Hepatocyte (in vitro differentiated cells): ENCODE measurements at regions not wholly inside any gene's neighbourhood (a gene's known extent, or its start where the extent isn't known, plus 50 kb on each side); places are given as distances from the start of the nearest gene placed in this dataset.

ENCODE experiments used
- DNase-seq: peaks from one replicate; pipeline ENCODE4 v3.0.0-alpha.2; 2016; ENCODE audit warnings: low spot score
- H2AFZ ChIP-seq: fragments of 200-600 bp; sonication (generic); 2 replicates; pipeline ENCODE4 v1.6.0; 2016; ENCODE audit warnings: antibody characterized with exemption, mild to moderate bottlenecking
- H3K27ac ChIP-seq: fragments of 200-600 bp; sonication (generic); 2 replicates; pipeline ENCODE4 v1.5.1; 2016; ENCODE audit warnings: mild to moderate bottlenecking
- H3K27me3 ChIP-seq: fragments of 200-600 bp; sonication (generic); 2 replicates; pipeline ENCODE4 v1.6.1; 2016
- H3K36me3 ChIP-seq: fragments of 200-600 bp; sonication (generic); replicated peaks from 2 replicates; pipeline ENCODE4 v1.5.1; 2016; ENCODE audit warnings: low read depth; ENCODE audit not compliant: insufficient read depth
- H3K4me1 ChIP-seq: fragments of 200-600 bp; sonication (generic); 2 replicates; pipeline ENCODE4 v1.5.1; 2016; ENCODE audit warnings: mild to moderate bottlenecking, moderate library complexity; ENCODE audit not compliant: insufficient read depth
- H3K4me2 ChIP-seq: fragments of 200-600 bp; sonication (generic); 2 replicates; pipeline ENCODE4 v1.6.0; 2016
- H3K4me3 ChIP-seq: fragments of 200-600 bp; sonication (generic); 2 replicates; pipeline ENCODE4 v1.5.1; 2016; ENCODE audit warnings: mild to moderate bottlenecking
- H3K79me2 ChIP-seq: fragments of 200-600 bp; sonication (generic); 2 replicates; pipeline ENCODE4 v1.6.0; 2017; ENCODE audit warnings: mild to moderate bottlenecking
- H3K9me2 ChIP-seq: fragments of 200-600 bp; sonication (generic); replicated peaks from 2 replicates; pipeline ENCODE4 v1.6.0; 2017; ENCODE audit warnings: mild to moderate bottlenecking; ENCODE audit not compliant: insufficient read depth
- H3K9me3 ChIP-seq: fragments of 200-600 bp; sonication (generic); 2 replicates; pipeline ENCODE4 v1.5.1; 2016; ENCODE audit warnings: low read depth, mild to moderate bottlenecking
- H4K20me1 ChIP-seq: fragments of 200-600 bp; sonication (generic); 2 replicates; pipeline ENCODE4 v1.6.0; 2016; ENCODE audit warnings: mild to moderate bottlenecking; ENCODE audit not compliant: insufficient read depth, poor library complexity, severe bottlenecking
- CTCF ChIP-seq: fragments of 200-600 bp; sonication (generic); IDR thresholded peaks from 2 replicates; pipeline ENCODE4 v1.5.1; 2016; ENCODE audit warnings: antibody characterized with exemption, mild to moderate bottlenecking; ENCODE audit not compliant: poor library complexity
- EZH2 ChIP-seq: fragments of 200-600 bp; sonication (generic); IDR thresholded peaks from 2 replicates; pipeline ENCODE4 v1.6.1; 2016; ENCODE audit warnings: antibody characterized with exemption, mild to moderate bottlenecking, borderline replicate concordance
- EZH2phosphoT487 ChIP-seq: fragments of 200-600 bp; sonication (generic); IDR thresholded peaks from one replicate; pipeline ENCODE4 v1.6.1; 2018; ENCODE audit warnings: antibody characterized with exemption, mild to moderate bottlenecking, low read depth, moderate library complexity; ENCODE audit not compliant: unreplicated experiment, severe bottlenecking
- WGBS: methylation state at CpG from one replicate; pipeline ENCODE4 v1.1.6; 2016; ENCODE audit warnings: low lambda C conversion rate; ENCODE audit errors: missing lambda C conversion rate; 5-methylcytosine and 5-hydroxymethylcytosine counted together

DNA sequence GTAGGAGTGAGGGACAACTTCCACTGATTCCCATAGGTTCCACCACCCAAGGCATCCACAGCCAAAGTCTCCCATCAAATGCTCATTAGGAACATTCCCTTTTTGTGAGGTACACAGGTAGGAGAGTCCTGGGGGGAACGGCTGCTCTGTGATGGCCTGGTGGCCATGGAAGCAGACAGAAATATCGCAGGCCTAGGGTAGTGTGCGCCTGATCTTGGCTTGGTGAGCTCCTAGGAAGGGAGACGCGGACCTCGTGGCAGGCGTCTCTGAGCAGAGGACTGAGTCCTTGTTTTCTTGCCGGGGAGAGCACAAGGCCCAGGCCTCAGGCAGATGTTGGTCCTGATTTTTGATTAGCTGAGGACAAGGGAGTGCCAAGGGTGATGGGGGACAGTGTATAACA is 99.5 kb downstream of the SNRPN start:
- H3K4me1 ChIP-seq, result no peaks in the 10 kb centered on the region
- no peaks in the 10 kb centered on the region for H4K20me1 ChIP-seq
- no peaks in the 10 kb centered on the region for H3K27me3 ChIP-seq
- no peak overlapping the region for H3K4me3 ChIP-seq
- peaks cover 2% of the 10 kb centered on the region for H3K36me3 ChIP-seq
- H3K9me3 ChIP-seq, result peaks cover 60% of the 10 kb centered on the region
- TF ChIP-seq EZH2 (no peak), EZH2phosphoT487 (no peak), CTCF (no peak)
- H2AFZ ChIP-seq, result no peak overlapping the region
- no peaks in the 10 kb centered on the region for H3K9me2 ChIP-seq
- WGBS, result 96% methylated on average over 8 of the region's 8 CpGs
- H3K4me2 ChIP-seq, result no peak overlapping the region
- H3K79me2 ChIP-seq, result peaks cover 3% of the 10 kb centered on the region
- no peak for DNase-seq
- H3K27ac ChIP-seq, result no peak overlapping the region

- Histone ChIP-seq H3K79me2 (no peaks in the 10 kb centered on the region), H3K4me1 (no peaks in the 10 kb centered on the region), H3K9me2 (no peaks in the 10 kb centered on the region), H3K27me3 (no peaks in the 10 kb centered on the region), H3K9me3 (peaks cover 56% of the 10 kb centered on the region), H3K4me3 (no peak overlapping the region), H3K36me3 (no peaks in the 10 kb centered on the region), H3K4me2 (no peak overlapping the region), H3K27ac (no peak overlapping the region), H2AFZ (no peak overlapping the region), H4K20me1 (no peaks in the 10 kb centered on the region)
- TF ChIP-seq EZH2 (no peak), EZH2phosphoT487 (no peak), CTCF (no peak)
- 88% methylated on average over 9 of the region's 9 CpGs for WGBS
- no peak for DNase-seq
Observed at GRCh38 chr15:25054943-25055342, 100.2 kb downstream of the SNRPN start.

DNA sequence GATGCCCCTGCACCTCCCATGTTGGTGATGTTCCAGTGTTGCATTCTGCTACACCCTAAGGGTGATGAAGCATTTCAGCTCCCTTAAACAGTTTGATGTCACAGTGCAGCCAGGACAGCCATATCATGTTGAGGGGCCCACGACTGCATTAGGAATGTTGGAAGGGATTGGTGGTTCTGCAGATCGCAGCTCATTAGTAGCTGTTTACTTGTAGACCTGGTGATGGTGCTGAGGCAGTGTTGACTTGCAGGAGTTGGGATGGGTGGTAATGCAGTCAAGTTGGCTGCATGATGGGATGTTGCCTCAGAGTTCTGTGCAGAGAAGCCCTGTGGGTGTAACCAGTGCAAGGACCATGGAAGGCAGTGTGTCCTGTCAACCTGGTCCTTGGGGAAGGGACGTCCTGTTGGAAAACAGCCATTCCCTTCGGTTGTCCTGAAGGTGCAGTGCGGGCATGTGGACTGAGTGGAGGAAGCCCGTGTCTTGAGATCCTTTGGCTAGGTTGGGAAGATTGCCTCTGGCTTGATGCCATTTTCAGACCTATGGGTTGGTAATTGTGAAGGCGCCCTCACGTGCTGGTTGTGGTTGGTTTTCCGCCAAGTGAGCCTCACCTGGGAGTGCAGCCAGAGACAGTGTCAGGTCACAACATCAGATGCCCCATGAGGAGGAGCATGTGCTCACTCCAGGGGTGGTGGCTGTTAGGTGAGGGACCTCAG is 100.7 kb downstream of the SNRPN start:
- no peaks in the 10 kb centered on the region for H3K36me3 ChIP-seq

More for the DNA sequence above, 100.7 kb downstream of the SNRPN start:
- DNase-seq, result no peak
- Histone ChIP-seq H3K9me3 (peaks cover 60% of the 10 kb centered on the region), H3K27ac (no peak overlapping the region), H3K9me2 (no peaks in the 10 kb centered on the region), H3K4me2 (no peak overlapping the region), H3K4me1 (no peaks in the 10 kb centered on the region), H3K27me3 (no peaks in the 10 kb centered on the region), H3K4me3 (no peak overlapping the region), H2AFZ (no peak overlapping the region), H3K79me2 (no peaks in the 10 kb centered on the region), H4K20me1 (no peaks in the 10 kb centered on the region)
- TF ChIP-seq EZH2phosphoT487, result no peak
- TF ChIP-seq CTCF, result no peak
- no peak for TF ChIP-seq EZH2
- WGBS, result 91% methylated on average over 9 of the region's 9 CpGs
